ENCODE measurements at regions not wholly inside any gene's neighbourhood (a gene's known extent, or its start where the extent isn't known, plus 50 kb on each side); places are given as distances from the start of the nearest gene placed in this dataset.
"Not testable (repeated sequence)": the region's sequence is repeated elsewhere in the genome, so short reads cannot be mapped to it uniquely, and the experiment has no call there.

- no peak for DNase-seq
These were observed 203.1 kb downstream of the ARHGEF9 start for GRCh38 chrX:63581906-63582305.

DNA sequence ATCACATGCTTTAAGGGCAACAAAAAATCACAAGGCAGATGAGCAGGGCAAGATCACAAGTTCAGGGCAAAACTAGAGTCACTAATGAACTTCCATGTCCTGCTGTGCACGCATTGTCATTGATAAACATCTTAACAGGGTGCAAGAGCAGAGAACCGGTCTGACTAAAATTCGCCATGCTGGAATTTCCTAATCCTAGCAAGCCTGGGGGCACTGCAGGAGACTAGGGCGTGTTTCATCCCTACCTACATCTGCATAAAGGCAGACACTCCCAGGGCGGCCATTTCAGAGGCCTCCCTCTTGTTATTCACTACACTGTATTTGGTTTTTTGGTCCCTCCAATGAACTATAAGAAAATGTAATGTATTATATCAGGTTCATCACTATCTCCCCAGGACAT, 203.6 kb downstream of the ARHGEF9 start:
- DNase-seq, result no peak

GRCh38 chrX:63576533-63576932, 208.5 kb downstream of the ARHGEF9 start:
- DNase-seq, result no peak

DNA sequence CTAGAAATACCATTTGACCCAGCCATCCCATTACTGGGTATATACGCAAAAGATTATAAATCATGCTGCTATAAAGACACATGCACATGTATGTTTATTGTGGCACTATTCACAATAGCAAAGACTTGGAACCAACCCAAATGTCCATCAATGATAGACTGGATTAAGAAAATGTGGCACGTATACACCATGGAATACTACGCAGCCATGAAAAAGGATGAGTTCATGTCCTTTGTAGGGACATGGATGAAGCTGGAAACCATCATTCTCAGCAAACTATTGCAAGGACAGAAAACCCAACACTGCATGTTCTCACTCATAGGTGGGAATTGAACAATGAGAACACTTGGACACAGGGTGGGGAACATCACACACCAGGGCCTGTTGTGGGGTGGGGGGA, 209.3 kb downstream of the ARHGEF9 start:
- not testable (repeated sequence) for DNase-seq

- DNase-seq, result no peak
These were observed 215.7 kb upstream of the SPIN4 start for GRCh38 chrX:63566856-63567255.

GRCh38 chrX:63561425-63561824, 210.3 kb upstream of the SPIN4 start:
- no peak for DNase-seq

- DNase-seq, result peak; percentile 67
These were observed 209.6 kb upstream of the SPIN4 start for GRCh38 chrX:63560601-63561218.

- no peak for DNase-seq
These were observed 200.7 kb upstream of the SPIN4 start for GRCh38 chrX:63551856-63552255.

DNA sequence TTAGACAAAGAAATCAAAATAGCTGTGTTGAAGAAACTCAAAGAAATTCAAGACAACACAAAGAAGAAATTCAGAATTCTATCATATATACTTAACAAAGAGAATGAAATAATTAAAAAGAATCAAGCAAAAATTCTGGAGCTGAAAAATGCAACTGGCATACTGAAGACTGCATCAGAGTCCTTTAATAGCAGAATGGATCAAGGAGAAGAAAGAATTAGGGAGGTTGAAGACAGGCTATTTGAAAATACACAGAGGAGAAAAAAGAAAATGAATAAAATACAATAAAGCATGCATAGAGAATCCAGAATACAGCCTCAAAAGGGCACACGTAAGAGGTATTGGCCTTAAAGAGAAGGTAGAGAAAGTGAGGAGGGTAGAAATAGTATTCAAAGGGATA, 179.5 kb upstream of the SPIN4 start:
- DNase-seq, result no peak

GRCh38 chrX:63529961-63530360, 178.8 kb upstream of the SPIN4 start:
- no peak for DNase-seq

GRCh38 chrX:63526863-63527262, 175.7 kb upstream of the SPIN4 start:
- no peak for DNase-seq

GRCh38 chrX:63525491-63525890, 174.4 kb upstream of the SPIN4 start:
- no peak for DNase-seq

DNA sequence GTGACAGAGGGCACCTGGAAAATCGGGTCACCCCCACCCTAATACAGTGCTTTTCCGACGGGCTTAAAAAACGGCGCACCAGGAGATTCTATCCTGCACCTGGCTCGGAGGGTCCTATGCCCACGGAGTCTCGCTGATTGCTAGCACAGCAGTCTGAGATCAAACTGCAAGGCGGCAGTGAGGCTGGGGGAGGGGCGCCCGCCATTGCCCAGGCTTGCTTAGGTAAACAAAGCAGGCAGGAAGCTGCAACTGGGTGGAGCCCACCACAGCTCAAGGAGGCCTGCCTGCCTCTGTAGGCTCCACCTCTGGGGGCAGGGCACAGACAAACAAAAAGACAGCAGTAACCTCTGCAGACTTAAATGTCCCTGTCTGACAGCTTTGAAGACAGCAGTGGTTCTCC, 168.2 kb upstream of the SPIN4 start:
- not testable (repeated sequence) for DNase-seq

DNA sequence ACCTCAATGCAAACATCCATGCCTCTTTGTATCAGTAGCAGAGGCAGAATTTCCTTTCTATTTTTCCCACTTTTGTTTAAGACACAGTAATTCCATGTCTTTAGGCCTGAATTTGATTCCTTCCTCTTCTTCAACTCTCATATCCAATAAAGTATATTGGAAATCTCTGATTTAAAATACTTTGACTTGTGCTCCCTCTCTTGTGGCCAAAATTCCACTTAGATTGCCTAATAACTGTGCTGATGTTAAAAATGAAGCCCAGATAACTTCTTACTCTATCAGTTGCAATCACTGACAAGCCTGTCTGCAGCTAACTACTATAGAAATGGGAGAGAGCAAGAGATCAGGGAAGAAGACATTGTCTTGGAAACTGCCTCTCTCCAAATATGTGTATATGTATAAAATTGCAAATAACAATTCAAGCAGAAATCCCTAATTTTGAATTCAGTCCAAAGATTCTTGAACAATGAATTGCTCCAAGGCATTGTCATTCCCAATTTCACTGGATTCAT, 163.5 kb upstream of the SPIN4 start:
- no peak for DNase-seq

DNA sequence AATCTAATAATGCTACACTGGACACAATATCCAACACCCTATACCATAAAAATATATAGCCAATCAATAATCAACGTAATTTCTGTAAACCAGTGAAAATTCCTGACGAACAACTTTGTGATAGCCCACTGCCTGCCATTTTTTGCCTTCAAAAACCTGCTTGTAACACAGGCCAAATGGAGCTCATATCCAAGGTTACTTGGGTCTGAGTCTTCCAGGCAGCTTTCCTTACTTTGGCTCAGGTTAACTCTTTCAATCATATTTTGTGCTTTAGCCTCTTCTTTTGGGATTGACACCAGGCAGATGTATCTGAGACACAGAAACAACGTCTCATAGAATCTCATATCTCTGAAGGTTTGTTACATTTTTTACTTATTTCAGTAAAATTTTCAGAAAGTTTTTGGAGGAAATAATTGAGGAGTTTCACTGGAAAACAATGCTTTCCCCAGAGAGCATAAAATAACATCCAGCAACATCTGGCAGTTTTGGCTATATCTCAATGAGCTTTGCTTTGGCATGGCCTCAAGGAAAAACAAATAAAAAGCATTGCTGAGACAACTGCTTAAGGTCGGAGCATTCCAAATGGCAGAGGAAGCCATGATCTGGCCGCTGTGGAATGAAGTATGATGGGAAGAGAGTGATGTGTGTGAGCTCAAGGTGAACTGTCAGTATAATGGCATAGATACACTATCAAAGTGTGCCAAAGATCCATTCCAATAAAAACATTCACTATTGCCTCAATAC, 162.9 kb upstream of the SPIN4 start:
- DNase-seq, result no peak

GRCh38 chrX:63511361-63511760, 160.2 kb upstream of the SPIN4 start:
- no peak for DNase-seq

- no peak for DNase-seq
These were observed 157.5 kb upstream of the SPIN4 start for GRCh38 chrX:63508668-63509067.

DNA sequence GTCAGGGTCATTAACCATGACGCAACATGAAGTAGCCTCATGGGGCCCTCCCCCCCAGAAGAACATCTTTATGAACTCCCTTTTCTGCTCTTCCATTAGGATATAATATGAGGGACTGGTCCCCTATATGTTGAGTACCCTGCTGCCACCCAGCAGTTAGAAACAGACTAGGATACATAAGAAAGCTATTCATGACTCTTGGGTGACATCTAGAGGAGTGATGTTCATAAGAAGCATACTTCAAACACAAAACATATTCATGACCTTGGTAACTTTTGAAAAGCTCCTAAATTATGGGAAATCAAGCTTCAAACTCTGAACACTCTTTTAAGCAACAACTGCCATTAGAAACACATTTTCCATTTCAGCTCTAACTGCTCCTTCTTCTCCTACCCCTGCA, 155.2 kb upstream of the SPIN4 start:
- DNase-seq, result peak; percentile 12

DNA sequence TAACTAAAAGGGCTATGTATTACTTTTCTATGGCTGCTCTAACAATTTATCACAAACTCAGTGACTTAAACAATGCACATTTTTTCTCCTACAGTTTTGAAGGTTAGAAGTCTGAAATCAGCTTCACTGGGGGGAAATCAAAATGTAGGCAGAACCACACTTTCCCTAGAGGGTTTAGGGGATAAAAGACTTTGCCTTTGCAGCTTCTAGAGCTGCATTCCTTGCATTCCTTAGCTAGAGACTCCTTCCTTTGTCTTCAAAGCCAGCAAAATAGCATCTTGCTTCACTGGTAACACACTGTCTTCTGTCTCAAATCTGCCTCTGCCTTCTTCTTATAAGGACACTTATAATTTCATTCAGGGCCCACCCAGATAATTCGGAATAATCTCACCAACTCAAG, 152.4 kb upstream of the SPIN4 start:
- DNase-seq, result no peak

- no peak for DNase-seq
These were observed 137.6 kb upstream of the SPIN4 start for GRCh38 chrX:63488546-63489373.

DNA sequence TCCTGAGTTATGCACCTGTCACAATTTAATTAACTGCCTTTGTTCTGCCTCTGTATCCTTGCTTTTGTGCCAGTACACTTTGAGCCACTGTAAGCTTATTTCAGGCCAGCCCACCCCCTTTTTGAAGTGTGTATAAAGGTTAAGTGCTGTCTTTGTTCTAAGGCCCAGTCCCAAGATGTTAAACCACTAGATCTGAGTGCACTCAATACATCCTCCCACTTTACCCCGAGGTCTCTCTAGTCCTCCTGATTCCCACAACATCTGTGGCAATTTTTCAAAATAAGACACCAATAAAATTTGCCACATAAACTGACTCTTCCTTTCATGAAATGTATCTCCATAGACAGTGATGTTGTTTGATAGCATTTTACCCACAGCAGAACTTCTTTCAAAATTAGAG, 124.1 kb upstream of the SPIN4 start:
- no peak for DNase-seq

GRCh38 chrX:63471004-63471403, 119.9 kb upstream of the SPIN4 start:
- no peak for DNase-seq

- DNase-seq, result no peak
These were observed 119.4 kb upstream of the SPIN4 start for GRCh38 chrX:63470506-63470905.

DNA sequence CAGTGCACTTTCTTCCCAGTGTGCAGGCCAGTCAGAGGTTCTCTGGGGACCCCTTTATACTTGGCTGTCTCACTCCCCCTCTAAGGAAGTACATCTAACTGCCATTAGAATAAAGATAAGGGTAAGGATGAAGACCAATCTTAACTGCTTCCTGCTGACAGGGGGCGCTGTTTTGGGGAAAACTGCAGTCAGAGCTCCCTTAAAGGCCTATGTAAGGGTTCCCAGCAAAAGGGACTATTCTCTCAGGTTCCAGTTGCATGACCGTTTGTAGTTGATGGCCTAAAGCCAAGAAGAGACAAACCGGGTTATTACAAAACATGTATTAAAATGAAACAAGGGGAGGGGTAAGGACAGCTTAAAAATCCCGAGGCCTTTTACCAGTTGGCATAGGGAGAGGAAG, 115.6 kb upstream of the SPIN4 start:
- no peak for DNase-seq

Data from NCI-H2107 (cell line).